ENCODE measurements at regions not wholly inside any gene's neighbourhood (a gene's known extent, or its start where the extent isn't known, plus 50 kb on each side); places are given as distances from the start of the nearest gene placed in this dataset.

DNA sequence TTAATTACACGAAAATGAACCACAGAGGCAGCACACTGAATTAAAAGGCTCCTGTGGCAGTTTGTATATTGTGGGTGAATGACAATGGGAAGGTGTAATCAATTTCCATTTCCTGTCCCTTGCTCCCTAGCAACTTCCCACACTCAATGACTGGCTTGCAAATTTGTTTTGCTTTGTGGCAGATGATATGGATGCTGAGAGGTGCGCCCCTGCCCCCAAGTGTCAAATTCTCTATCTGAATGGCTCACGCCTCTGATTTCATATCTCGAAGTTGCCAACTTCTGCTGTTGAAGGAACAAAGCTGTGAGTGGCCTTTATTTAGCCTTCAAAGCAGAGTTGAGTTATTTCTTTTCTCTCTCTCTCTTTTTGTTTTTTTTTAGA, 86.0 kb downstream of the FOXD2 start:
- H3K27me3 ChIP-seq = no peaks in the 10 kb centered on the region
- DNase-seq (ENCODE audit: low spot score in 2 of 2) = no peak
- H3K9me3 ChIP-seq = no peaks in the 10 kb centered on the region
- no peaks in the 10 kb centered on the region for H3K36me3 ChIP-seq
- TF ChIP-seq, protein P1, sequence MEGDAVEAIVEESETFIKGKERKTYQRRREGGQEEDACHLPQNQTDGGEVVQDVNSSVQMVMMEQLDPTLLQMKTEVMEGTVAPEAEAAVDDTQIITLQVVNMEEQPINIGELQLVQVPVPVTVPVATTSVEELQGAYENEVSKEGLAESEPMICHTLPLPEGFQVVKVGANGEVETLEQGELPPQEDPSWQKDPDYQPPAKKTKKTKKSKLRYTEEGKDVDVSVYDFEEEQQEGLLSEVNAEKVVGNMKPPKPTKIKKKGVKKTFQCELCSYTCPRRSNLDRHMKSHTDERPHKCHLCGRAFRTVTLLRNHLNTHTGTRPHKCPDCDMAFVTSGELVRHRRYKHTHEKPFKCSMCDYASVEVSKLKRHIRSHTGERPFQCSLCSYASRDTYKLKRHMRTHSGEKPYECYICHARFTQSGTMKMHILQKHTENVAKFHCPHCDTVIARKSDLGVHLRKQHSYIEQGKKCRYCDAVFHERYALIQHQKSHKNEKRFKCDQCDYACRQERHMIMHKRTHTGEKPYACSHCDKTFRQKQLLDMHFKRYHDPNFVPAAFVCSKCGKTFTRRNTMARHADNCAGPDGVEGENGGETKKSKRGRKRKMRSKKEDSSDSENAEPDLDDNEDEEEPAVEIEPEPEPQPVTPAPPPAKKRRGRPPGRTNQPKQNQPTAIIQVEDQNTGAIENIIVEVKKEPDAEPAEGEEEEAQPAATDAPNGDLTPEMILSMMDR (IDR thresholded peaks at IDR 0.05) = no peak
- intact Hi-C loops (cut with DNase I) = loop anchor here (5.0 to 10.0 kb wide), 5 partner anchors 38 to 491 kb away; partner anchors contain the start of gene FOXD2
- H3K4me3 ChIP-seq = no peak overlapping the region
- H3K27ac ChIP-seq = no peak overlapping the region
- H3K4me1 ChIP-seq = peaks cover 4 to 26% of the 10 kb centered on the region in 2 donors

DNA sequence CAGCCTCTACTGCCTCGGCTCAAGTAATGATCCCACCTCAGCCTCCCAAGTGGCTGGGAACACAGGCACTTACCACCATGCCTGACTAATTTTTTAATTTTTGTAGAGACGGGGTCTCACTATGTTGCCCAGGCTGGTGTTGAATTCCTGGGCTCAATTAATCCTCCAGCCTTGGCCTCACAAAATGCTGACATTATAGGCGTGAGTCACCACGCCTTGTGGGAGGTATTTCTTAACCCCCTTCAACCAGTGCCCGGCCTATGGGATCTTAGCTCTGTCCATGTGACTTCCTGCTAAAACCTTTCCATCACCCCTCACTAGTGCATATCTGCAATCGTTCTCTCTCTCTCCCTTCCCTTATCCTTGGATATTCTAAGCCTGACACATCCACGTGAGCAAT, 86.4 kb downstream of the FOXD2 start:
- Histone ChIP-seq H3K27me3 (no peaks in the 10 kb centered on the region), H3K36me3 (no peaks in the 10 kb centered on the region), H3K27ac (no peak overlapping the region), H3K4me1 (peaks cover 4 to 26% of the 10 kb centered on the region in 2 donors), H3K9me3 (no peaks in the 10 kb centered on the region), H3K4me3 (no peak overlapping the region)
- intact Hi-C loops (cut with DNase I) = loop anchor here (5.0 to 10.0 kb wide), 5 partner anchors 38 to 491 kb away; partner anchors contain the start of gene FOXD2
- DNase-seq (ENCODE audit: low spot score in 2 of 2) = no peak
- TF ChIP-seq, protein P1 (IDR thresholded peaks at IDR 0.05) = no peak

DNA sequence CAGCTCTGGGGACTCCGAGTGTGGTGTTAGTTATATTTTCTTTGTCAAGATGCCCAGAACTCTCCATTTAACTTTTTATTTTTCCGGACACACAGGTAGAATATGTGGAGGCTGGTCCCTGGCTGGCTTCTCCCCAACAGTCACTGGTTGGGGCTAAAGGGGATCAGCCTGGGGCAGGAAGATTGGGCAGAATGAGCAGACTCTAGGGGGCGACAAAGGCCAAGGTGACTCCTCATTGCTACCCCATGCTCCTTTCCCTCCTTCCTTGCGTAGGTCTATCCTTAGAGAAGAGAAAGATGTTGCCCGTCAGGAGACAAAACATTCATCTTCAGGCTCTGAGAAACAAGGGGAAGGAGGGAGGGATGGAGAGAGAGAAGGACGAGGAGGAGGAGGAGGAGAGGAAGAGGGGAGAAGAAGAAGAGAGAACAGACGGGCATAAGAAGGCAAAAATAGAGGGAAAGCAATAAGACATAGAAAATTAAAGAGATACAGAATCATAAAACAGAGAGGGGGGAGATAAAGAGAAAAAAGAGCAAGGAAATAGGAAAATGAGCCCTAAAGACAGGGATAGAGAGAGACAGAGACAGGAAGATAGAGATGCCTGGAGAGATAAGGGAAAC, 89.9 kb downstream of the FOXD2 start:
- DNase-seq (ENCODE audit: low spot score in 2 of 2) = no peak
- intact Hi-C loops (cut with DNase I) = loop anchor here (10.0 kb wide), 1 partner anchor 487 kb away; no protein-coding TSS in a partner anchor

DNA sequence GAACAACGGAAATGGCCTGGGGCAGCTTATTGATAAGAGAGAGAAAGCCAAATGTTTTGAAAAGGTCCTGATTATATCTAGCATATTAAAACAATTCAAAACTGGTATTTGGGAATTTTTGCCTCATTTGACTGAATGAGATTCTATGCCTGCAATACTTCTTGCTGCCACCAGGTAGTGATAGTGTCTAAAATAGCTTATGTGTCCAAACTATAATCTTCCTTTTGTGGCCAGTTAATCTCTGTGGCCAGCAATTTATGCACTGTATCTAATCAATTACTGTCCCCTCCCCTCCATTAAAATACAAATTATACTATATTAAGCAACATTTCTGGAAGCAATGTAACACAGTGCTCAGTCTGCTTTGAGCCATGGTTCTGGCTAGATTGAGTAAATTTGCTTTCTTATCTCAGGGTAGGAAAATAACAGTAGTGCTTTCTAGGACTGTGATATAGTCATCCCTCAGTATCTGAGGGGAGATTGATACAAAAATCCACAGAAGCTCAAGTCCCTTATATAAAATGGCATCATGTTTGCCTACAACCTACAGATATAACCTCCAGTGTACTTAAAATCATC, 91.8 kb downstream of the FOXD2 start:
- Histone ChIP-seq H3K4me1 (peaks cover 3 to 20% of the 10 kb centered on the region in 2 donors), H3K27ac (no peak overlapping the region), H3K36me3 (no peaks in the 10 kb centered on the region), H3K9me3 (no peaks in the 10 kb centered on the region), H3K4me3 (no peak overlapping the region), H3K27me3 (no peaks in the 10 kb centered on the region)
- intact Hi-C loops (cut with DNase I) = loop anchor here (10.0 kb wide), 1 partner anchor 485 kb away; no protein-coding TSS in a partner anchor
- DNase-seq (ENCODE audit: low spot score in 2 of 2) = no peak
- TF ChIP-seq, protein P1 (IDR thresholded peaks at IDR 0.05) = peak in 2 of 3 experiments; percentile 14 to 31

More for the DNA sequence above, 89.9 kb downstream of the FOXD2 start:
- H3K9me3 ChIP-seq = no peaks in the 10 kb centered on the region
- TF ChIP-seq, protein P1 (IDR thresholded peaks at IDR 0.05) = peak in 2 of 3 experiments; percentile 11 to 19
- H3K27me3 ChIP-seq = no peaks in the 10 kb centered on the region
- no peak overlapping the region for H3K27ac ChIP-seq
- no peaks in the 10 kb centered on the region for H3K36me3 ChIP-seq
- no peak overlapping the region for H3K4me3 ChIP-seq
- peaks cover 0 to 13% of the 10 kb centered on the region in 2 donors for H3K4me1 ChIP-seq

DNA sequence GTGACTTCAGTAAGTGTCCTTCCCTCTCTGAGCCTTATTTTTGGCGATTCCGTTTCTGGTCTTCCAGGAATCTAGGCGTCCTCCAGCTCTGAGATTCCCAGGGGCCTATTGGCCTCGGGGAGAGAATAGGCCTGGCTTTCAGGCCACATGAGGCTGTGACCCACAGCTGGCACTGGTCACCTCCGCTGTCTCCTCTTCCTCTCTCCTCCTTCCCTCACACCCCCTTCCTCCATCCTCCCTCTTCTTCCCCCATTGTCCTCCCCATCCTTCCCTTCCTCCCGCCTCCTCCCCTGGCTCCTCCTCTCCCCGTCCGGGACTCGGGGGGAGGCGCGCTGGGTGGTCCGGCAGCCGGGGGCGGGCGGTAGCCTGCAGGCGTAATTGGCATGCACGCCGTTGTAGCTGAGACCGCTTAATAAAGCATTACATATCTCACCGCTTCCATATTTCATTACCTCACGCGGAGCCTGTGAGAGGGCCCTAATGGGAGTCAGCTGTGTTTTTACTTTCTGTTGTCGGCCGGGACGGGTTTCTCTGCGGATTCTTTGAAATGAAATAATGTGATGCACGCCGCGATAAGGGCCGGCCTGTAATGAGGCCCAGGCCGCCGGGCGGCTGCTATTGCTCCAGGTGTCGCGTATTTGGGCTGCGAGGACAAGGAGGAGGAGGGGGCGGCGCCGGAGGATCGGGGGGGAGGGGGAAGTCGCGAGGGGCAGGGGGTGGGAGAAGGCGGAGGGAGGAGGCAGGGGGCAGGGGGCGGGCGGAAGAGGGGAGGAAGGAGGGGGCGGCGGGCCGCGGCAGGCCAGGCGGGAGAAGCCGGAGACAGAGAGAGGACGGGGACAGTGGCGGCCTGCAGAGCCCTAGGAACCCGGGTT, 95.3 kb downstream of the FOXD2 start:
- Histone ChIP-seq H3K4me3 (peak overlapping the region; percentile 20 to 60), H3K27me3 (no peaks in the 10 kb centered on the region), H3K36me3 (no peaks in the 10 kb centered on the region), H3K27ac (peak overlapping the region; percentile 53 to 71), H3K9me3 (no peaks in the 10 kb centered on the region), H3K4me1 (peaks cover 3 to 20% of the 10 kb centered on the region in 2 donors)
- intact Hi-C loops (cut with DNase I) = no loop called here
- TF ChIP-seq, protein P1 (IDR thresholded peaks at IDR 0.05) = no peak
- peak in 1 of 2 donors; percentile 77 for DNase-seq (ENCODE audit: low spot score in 2 of 2)

Measured in ascending aorta (tissue), 2 donors.